HG03442 (cell line): ENCODE measurements at regions not wholly inside any gene's neighbourhood (a gene's known extent, or its start where the extent isn't known, plus 50 kb on each side); places are given as distances from the start of the nearest gene placed in this dataset.

Source experiments
- ATAC-seq: cut with Tn5 transposase; IDR thresholded peaks from one replicate; pipeline ENCODE4 v1.9.1; 2021; ENCODE audit warnings: mild to moderate bottlenecking, moderate library complexity; ENCODE audit not compliant: unreplicated experiment

GRCh38 chr17:77409282-77410161 lies 268.8 kb downstream of the SEC14L1 start:
- no peak for ATAC-seq

GRCh38 chr17:77410470-77410869 lies 269.7 kb downstream of the SEC14L1 start:
- ATAC-seq: no peak

DNA sequence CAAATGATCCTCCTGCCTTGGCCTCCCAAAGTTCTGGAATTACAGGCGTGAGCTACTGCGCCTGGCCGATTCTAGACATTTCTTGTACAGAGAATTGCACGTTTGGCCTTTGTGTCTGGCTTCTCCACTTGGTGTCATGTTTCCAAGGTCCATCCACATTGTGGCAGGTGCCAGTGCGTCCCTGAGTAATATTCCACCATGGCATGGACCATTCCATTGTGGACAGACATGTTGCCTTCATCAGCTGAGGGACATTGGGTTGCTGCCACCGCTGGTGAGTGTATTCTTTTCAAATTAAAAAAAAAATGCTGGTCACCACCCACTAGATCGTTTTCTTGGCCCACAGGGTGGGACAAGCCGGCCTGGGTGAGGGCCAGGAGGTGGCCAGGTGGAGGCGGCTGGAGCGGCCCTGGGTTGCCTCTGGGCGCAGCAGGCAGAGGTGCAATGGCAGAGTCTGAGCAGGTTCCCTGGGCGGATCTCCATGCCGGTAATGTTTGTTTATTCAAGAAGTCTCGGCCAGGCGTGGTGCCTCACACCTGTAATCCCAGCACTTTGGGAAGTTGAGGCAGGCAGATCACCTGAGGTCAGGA lies 274.1 kb downstream of the SEC14L1 start:
- no peak for ATAC-seq

GRCh38 chr17:77416105-77416713 lies 275.4 kb downstream of the SEC14L1 start:
- ATAC-seq: no peak

- no peak for ATAC-seq
Measured at GRCh38 chr17:77417575-77417974, 276.8 kb downstream of the SEC14L1 start.

- ATAC-seq: no peak
Measured at GRCh38 chr17:77418609-77419008, 277.8 kb downstream of the SEC14L1 start.

GRCh38 chr17:77419095-77419494 lies 278.3 kb downstream of the SEC14L1 start:
- ATAC-seq: no peak

DNA sequence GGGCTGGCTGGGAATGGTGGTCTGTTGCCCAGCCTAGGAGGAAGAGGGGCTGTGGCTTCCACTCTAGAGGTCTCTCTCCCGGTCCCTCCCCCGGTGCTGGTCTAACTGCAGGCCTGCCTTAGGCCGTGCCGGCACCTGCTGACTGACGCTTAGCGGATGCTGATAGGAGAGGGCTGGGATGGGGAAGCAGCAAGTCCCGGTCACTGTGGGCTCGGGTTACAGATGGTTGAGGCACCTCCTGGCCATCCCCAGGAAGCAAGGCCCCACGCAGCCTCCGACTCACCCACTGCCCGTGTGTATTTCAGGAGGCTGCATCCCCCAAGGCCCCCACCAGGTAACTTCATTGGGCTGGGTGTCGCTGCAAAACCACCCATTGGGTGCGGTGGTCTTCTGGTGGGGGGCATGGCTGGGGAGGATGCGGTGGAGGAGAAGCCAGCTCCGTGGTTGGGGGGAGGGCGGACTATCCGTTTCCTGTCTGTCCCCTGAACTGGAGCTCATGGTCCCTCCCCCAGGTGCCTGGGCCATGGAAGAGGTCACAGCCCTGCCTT lies 278.9 kb downstream of the SEC14L1 start:
- ATAC-seq: no peak

GRCh38 chr17:77420095-77420803 lies 279.5 kb downstream of the SEC14L1 start:
- ATAC-seq: no peak

DNA sequence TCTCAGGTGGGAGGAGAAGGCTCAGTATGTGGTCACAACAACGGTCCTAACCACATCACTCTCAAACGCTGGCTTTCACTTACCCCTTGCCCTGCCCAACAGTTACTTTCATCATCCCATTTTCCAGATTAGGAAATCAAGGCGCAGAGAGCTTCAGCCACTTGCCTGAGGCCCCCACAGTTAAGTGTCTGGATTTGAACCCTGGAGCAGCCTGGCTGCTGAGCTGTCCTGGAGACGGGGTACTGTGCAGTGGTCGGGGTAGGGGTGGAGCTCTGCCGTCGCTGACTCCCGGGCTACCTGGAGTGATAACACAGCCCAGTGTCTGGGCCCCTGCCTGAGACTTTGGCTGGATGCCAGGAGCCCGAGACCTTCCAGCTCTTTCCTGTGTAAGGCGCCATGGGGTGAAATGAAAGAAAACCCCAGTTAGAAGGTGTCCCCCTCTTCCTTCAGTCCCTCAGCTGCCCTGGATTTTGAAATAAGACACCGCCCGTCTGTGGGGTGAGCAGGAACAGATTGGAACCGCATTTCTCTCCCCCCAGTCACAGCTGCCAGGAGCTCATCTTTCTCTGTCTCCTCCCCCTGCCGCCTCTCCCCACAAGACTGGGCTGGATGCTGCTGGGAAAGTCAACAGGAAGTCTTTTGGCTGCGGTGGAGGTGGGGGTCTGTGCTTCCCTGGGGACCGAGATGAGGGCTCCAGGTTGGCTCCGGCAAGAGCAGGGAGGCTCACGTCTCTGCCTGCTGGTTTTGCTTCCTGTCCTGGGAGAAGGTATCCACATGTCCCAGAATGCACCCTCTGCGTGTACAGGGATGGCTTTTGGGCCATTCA lies 280.2 kb downstream of the SEC14L1 start:
- ATAC-seq: no peak

DNA sequence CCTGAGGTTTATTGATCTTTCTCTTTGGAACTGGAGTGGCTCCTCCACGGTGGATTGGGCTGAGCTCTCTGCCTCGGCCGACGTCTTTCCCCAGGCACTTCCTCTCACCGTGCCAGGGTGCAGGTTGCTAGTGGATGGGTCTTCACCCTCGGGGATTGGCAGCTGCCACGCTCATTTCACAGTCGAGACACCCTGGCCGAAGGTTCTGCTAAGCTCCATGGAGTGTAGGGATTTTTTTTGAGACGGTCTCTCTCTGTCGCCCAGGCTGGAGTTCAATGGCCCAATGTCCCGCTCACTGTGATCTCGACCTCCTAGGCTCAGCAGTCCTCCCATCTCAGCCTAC lies 280.8 kb downstream of the SEC14L1 start:
- no peak for ATAC-seq

GRCh38 chr17:77422104-77422747 lies 281.5 kb downstream of the SEC14L1 start:
- ATAC-seq: no peak

GRCh38 chr17:77422748-77423113 lies 282.0 kb downstream of the SEC14L1 start:
- no peak for ATAC-seq

DNA sequence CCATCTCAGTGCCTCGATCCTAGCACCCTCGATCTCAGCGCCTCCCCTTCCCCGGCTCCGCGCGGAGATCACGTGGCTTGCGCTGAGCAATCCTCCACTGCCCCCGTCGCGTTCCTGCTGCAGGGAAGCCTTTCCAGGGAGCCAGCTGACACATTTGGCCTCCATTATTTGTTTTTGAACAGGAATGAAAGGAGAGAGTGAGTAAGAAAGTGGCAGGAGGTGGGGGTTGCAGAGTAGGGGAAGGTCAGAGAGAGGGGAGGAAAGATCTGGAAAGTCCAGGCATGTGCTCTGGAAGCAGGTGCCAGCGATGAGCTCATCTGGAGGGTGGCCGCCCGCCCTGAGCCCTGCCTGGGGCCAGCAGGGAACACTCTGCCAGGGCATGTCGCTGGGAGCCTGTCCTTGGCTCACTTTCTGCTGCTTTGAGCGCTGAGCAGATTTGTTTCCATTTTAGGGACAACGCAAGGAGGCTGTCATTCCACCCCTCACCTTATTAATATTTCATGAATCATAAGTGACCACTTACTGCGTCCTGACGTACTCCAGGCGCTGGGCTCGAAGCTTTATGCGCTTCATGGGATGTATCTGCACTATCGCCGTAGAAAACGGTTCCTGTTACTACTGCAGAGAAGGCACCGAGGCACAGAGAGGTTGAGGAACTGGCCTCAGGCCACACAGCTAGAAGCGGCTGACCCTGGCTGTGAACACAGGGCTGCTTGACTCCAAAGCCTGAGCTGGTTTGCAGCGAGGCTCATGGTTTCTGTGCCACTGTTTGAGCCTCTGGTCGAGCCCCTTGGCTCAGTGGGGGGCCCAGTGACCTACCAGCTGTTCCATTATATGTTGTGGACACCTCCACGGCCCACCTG lies 283.1 kb downstream of the SEC14L1 start:
- no peak for ATAC-seq

DNA sequence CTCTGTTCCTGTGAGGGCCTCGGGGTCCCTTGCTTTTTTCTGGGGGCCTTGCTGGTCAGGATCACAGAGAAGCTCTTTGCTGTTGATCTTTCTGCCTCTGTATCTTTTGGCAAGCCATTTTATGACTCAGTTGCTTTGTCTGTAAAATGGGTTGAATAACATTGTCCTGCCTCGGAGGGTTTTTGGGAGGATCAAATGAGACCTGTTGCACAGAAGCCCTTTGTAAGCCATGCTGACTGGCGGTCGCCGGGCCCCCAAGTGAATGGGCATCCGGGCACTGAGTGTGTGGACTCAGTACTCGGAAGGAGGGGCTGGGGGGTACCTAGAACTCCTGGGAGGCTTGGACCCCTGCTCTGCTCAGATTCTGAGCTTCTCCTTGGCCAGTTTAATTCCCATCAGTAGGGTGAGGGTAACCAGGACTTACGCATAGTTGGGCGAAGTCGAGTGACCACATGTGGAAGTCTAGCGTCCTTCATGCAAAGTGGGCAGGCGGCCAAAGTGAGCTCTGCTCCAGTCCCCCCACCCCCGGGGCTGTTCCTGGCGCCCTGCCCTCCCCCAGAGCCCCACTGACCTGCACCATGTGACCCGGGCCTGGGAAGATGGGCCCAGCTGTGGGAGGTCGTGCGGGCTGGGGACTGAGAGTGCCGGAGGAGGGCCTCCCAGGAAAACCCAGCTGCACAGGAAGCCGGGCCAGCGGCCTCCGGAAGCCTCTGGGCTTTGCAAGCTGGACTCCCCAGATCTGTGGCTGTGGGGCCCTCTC lies 284.0 kb downstream of the SEC14L1 start:
- ATAC-seq: no peak

- ATAC-seq: no peak
Measured at GRCh38 chr17:77425348-77425747, 284.6 kb downstream of the SEC14L1 start.

GRCh38 chr17:77425791-77426641 lies 285.2 kb downstream of the SEC14L1 start:
- ATAC-seq: no peak
